ENCODE measurements at regions not wholly inside any gene's neighbourhood (a gene's known extent, or its start where the extent isn't known, plus 50 kb on each side); places are given as distances from the start of the nearest gene placed in this dataset.

DNA sequence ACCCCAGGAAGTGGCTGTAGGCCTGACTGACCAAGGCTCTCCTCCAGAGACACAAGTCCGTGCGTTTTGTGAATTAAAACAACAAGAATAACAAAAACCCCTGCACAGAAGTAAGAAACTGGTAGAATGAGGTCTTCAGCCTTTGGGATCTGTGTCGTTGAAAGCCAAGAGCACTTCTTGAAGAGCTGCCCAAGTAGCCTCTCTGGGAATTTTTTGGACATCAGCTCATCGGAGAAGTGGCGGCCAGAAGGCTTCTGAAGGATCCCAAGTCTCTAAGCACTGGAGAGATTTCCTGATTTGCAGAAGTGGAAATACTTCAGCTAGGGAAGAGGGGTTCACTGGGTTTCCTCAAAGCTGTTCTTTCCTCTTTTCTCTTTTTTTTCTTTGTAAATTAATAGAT is 100.4 kb upstream of the ZNF536 start:
- TF ChIP-seq, protein P1, sequence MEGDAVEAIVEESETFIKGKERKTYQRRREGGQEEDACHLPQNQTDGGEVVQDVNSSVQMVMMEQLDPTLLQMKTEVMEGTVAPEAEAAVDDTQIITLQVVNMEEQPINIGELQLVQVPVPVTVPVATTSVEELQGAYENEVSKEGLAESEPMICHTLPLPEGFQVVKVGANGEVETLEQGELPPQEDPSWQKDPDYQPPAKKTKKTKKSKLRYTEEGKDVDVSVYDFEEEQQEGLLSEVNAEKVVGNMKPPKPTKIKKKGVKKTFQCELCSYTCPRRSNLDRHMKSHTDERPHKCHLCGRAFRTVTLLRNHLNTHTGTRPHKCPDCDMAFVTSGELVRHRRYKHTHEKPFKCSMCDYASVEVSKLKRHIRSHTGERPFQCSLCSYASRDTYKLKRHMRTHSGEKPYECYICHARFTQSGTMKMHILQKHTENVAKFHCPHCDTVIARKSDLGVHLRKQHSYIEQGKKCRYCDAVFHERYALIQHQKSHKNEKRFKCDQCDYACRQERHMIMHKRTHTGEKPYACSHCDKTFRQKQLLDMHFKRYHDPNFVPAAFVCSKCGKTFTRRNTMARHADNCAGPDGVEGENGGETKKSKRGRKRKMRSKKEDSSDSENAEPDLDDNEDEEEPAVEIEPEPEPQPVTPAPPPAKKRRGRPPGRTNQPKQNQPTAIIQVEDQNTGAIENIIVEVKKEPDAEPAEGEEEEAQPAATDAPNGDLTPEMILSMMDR (IDR thresholded peaks at IDR 0.05 in 4 of 5, conservative IDR thresholded peaks at IDR 0.05 in 1 of 5): no peak
- TF ChIP-seq POLR2A (IDR thresholded peaks at IDR 0.05): no peak

All from gastrocnemius medialis (tissue), 4 donors.